Panc1 (cell line): ENCODE measurements at regions not wholly inside any gene's neighbourhood (a gene's known extent, or its start where the extent isn't known, plus 50 kb on each side); places are given as distances from the start of the nearest gene placed in this dataset.

Experiments used
- ATAC-seq: fragments of 200-7000 bp; cut with Tn5 transposase; 2 replicates; pipeline ENCODE4 v1.9.1; 2020; ENCODE audit warnings: mild to moderate bottlenecking, moderate library complexity
- BruUV-seq: library from RNA; stranded (reverse); fragments of 400-500 nt; replicated peaks from 2 replicates; lab custom pipeline; 2021; lab: Mats Ljungman, UMichigan
- CTCF ChIA-PET: fragments of 300-600 bp; sonication (Branson Sonifier 250); formaldehyde crosslinking; loops from one replicate; lab custom pipeline; 2022; ENCODE audit warnings: antibody characterized with exemption; lab: Charles Lee
- POLR2A ChIA-PET: fragments of 300-600 bp; sonication (Branson Sonifier 250); formaldehyde crosslinking; loops from one replicate; lab custom pipeline; 2022; ENCODE audit warnings: antibody characterized with exemption; lab: Charles Lee
- DNase-seq: peaks from one replicate; pipeline ENCODE4 v3.0.0-alpha.2; 2010; ENCODE audit warnings: low read depth, low spot score
- H3K27ac ChIP-seq: 2 replicates; pipeline ENCODE4 v1.5.1; 2011; ENCODE audit warnings: mild to moderate bottlenecking, low read length, inconsistent platforms
- H3K27me3 ChIP-seq: fragments of 200-500 bp; sonication (Bioruptor generic); 2 replicates; pipeline ENCODE4 v1.6.0; 2014; ENCODE audit warnings: low read length, inconsistent platforms; ENCODE audit not compliant: control insufficient read depth, insufficient read depth
- H3K36me3 ChIP-seq: fragments of 200-500 bp; sonication (Bioruptor generic); 2 replicates; pipeline ENCODE4 v1.5.1; 2014; ENCODE audit warnings: inconsistent platforms, mild to moderate bottlenecking, low read length, moderate library complexity; ENCODE audit not compliant: control insufficient read depth, insufficient read depth
- H3K4me1 ChIP-seq: 2 replicates; pipeline ENCODE4 v1.5.1; 2011; ENCODE audit warnings: inconsistent platforms, mild to moderate bottlenecking, low read length, moderate library complexity; ENCODE audit not compliant: control insufficient read depth, insufficient read depth
- H3K4me3 ChIP-seq, 2 experiments: 2 replicates each; pipeline ENCODE4 v1.5.1; 2011 to 2012; ENCODE audit warnings: low read depth in 2 of 2, low read length in 2 of 2, mild to moderate bottlenecking in 2 of 2, inconsistent platforms in 1 of 2, moderate library complexity in 1 of 2
- H3K9me3 ChIP-seq: fragments of 200-500 bp; sonication (Bioruptor generic); 2 replicates; pipeline ENCODE4 v1.5.1; 2014; ENCODE audit warnings: low read depth, mild to moderate bottlenecking, inconsistent platforms, low read length, moderate library complexity; ENCODE audit not compliant: control insufficient read depth, insufficient read depth
- POLR2AphosphoS5 ChIP-seq: IDR thresholded peaks from 2 replicates; pipeline ENCODE4 v1.6.1; 2012; ENCODE audit warnings: mild to moderate bottlenecking, low read depth, low read length, moderate library complexity
- REST ChIP-seq, 2 experiments: IDR thresholded peaks; 2 replicates each; pipeline ENCODE4 v1.6.1; 2011 to 2012; ENCODE audit warnings: low read depth in 2 of 2, control low read depth in 1 of 2, low read length in 1 of 2, mild to moderate bottlenecking in 1 of 2, moderate library complexity in 1 of 2; ENCODE audit not compliant: insufficient read depth in 1 of 2
- SIN3A ChIP-seq: IDR thresholded peaks from 2 replicates; pipeline ENCODE4 v1.6.1; 2012; ENCODE audit warnings: low read depth, mild to moderate bottlenecking, low read length, moderate library complexity, borderline replicate concordance; ENCODE audit not compliant: insufficient read depth
- TCF7L2 ChIP-seq: IDR thresholded peaks from 2 replicates; pipeline ENCODE4 v1.6.1; 2011; ENCODE audit warnings: mild to moderate bottlenecking, low read depth, low read length, inconsistent platforms
- in situ Hi-C: cut with HindIII; loops from 2 replicates; pipeline ENCODE4 v1.10.0; 2016; ENCODE audit warnings: low sequenced_read_pairs, low pct_unique_long_range_greater_than_20kb
- intact Hi-C: fragments of 100-400 bp; cut with micrococcal nuclease; formaldehyde crosslinking; loops from one replicate; pipeline ENCODE4 v1.10.0; 2022; ENCODE audit not compliant: unreplicated experiment
- TF ChIP-seq, protein P1 (sequence below): fragments of 450-650 bp; IDR thresholded peaks from 2 replicates; pipeline ENCODE4 v1.5.1; 2017; ENCODE audit warnings: mild to moderate bottlenecking

GRCh38 chr5:31084871-31085270 lies 108.6 kb upstream of the CDH6 start:
- CTCF ChIA-PET, result no interaction called here
- intact Hi-C loops, result no loop called here

DNA sequence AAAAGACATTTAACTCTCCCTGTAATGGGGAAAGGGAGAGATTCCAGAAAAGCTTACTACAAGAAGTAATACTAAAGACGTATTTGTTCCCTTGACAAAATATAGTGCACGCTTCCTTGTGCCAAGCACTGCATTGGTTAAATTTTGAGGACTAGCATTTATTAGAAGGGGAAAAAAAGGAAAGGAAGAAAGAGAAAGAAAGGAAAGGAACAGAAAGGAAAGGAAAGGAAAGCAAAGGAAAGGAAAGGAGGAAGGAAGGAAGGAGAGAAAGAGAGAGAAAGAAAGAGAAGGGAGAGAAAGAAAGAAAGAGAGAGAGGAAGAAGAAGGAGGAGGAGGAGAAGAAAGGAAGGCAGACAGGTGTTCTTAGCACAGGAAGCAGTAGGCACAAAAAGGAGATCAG lies 110.1 kb upstream of the CDH6 start:
- in situ Hi-C loops, result no loop called here
- Histone ChIP-seq H3K36me3 (no peaks in the 10 kb centered on the region), H3K9me3 (no peaks in the 10 kb centered on the region; the same call in 1 of the 2 replicates), H3K27ac (no peak overlapping the region), H3K27me3 (no peaks in the 10 kb centered on the region), H3K4me3 (no peak overlapping the region), H3K4me1 (no peaks in the 10 kb centered on the region)
- BruUV-seq, result no TSS peak
- ChIA-PET POLR2A (no interaction called here), CTCF (no interaction called here)
- no peak for ATAC-seq
- intact Hi-C loops, result no loop called here
- no peak for DNase-seq
- TF ChIP-seq SIN3A (no peak), TCF7L2 (no peak), REST (IDR thresholded peaks at IDR 0.05; ENCODE audit: insufficient read depth in 1 of 2, low read depth in 2 of 2, low read length in 1 of 2) (no peak), POLR2AphosphoS5 (no peak)
- TF ChIP-seq, protein P1, sequence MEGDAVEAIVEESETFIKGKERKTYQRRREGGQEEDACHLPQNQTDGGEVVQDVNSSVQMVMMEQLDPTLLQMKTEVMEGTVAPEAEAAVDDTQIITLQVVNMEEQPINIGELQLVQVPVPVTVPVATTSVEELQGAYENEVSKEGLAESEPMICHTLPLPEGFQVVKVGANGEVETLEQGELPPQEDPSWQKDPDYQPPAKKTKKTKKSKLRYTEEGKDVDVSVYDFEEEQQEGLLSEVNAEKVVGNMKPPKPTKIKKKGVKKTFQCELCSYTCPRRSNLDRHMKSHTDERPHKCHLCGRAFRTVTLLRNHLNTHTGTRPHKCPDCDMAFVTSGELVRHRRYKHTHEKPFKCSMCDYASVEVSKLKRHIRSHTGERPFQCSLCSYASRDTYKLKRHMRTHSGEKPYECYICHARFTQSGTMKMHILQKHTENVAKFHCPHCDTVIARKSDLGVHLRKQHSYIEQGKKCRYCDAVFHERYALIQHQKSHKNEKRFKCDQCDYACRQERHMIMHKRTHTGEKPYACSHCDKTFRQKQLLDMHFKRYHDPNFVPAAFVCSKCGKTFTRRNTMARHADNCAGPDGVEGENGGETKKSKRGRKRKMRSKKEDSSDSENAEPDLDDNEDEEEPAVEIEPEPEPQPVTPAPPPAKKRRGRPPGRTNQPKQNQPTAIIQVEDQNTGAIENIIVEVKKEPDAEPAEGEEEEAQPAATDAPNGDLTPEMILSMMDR, result no peak

More at GRCh38 chr5:31084871-31085270, 108.6 kb upstream of the CDH6 start:
- H3K4me1 ChIP-seq, result no peaks in the 10 kb centered on the region
- H3K9me3 ChIP-seq, result no peaks in the 10 kb centered on the region; the same call in 1 of the 2 replicates
- no TSS peak for BruUV-seq
- ATAC-seq, result no peak
- no peaks in the 10 kb centered on the region for H3K36me3 ChIP-seq
- DNase-seq, result no peak
- no peak overlapping the region for H3K4me3 ChIP-seq
- TF ChIP-seq SIN3A, result no peak
- no peak for TF ChIP-seq POLR2AphosphoS5
- no peak for TF ChIP-seq TCF7L2
- TF ChIP-seq REST (IDR thresholded peaks at IDR 0.05; ENCODE audit: insufficient read depth in 1 of 2, low read depth in 2 of 2, low read length in 1 of 2), result no peak
- TF ChIP-seq, protein P1, result no peak
- no peak overlapping the region for H3K27ac ChIP-seq
- POLR2A ChIA-PET, result no interaction called here
- in situ Hi-C loops, result no loop called here
- no peaks in the 10 kb centered on the region for H3K27me3 ChIP-seq
